ENCODE measurements at regions not wholly inside any gene's neighbourhood (a gene's known extent, or its start where the extent isn't known, plus 50 kb on each side); places are given as distances from the start of the nearest gene placed in this dataset.
"Not testable (repeated sequence)": the region's sequence is repeated elsewhere in the genome, so short reads cannot be mapped to it uniquely, and the experiment has no call there.

GRCh38 chr2:90297701-90298100 lies 1606.2 kb downstream of the RPIA start:
- not testable (repeated sequence) for DNase-seq

- DNase-seq, result not testable (repeated sequence)
Measured at GRCh38 chr2:90298126-90298755, 1606.8 kb downstream of the RPIA start.

DNA sequence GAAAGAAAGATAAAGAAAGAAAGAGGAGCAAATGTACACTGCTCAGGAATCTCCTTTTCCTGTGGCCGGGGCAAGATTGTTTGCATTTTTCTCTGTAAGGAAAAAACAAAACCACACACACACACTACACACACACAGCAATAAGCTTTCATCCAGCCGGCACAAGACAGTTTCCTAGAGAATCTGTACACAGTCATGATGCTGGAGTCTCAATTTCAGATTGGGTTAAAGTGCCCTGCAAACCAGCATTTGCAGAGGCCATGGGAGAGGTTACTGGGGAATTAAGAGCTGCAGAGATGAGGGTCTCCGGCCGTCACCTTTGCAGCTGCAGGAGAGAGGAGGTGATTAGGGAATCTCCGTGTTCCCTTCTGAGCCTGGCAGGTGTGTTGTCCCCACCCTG lies 1607.5 kb downstream of the RPIA start:
- DNase-seq, result not testable (repeated sequence)

DNA sequence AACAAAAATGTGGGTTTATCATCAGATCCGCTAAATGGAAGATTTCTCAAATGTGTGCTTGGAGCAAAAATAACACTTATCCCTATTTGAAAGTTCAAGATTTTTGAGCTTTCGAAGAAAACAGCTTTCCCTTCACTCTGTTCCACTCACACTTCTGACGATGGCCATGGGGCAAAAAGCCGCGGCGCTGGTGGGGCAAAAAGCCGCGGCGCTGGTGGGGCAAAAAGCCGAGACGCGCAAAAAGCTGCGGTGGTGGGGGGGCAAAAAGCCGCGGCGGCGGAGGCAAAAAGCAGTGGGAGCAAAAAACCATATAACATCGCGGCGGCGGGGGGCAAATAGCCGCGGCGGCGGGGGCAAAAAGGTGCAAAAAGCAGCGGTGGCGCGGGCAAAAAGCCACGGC lies 1631.5 kb downstream of the RPIA start:
- peak in 1 of 4 experiments; percentile 3 for DNase-seq

GRCh38 chr2:90323612-90324558 lies 1632.4 kb downstream of the RPIA start:
- DNase-seq, result peak; percentile 1 to 37 (median 17)

DNA sequence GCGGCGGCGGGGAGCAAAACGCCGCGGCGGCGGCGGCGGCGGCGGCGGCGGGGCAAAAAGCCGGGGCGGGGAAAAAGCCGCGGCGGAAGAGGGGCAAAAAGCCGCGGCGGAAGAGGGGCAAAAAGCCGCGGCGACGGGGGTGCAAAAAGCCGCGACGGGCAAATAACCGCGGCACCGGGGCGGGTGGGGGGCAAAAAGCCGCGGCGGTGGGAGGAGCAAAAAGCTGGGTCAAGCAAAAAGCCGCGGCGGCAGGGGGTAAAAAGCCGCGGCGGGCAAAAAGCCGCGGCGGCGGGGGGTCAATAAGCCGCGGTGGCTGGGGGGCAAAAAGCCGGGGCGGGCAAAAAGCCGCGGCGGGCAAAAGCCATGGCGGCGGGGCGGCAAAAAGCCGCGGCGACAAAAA lies 1633.2 kb downstream of the RPIA start:
- DNase-seq, result peak in 1 of 4 experiments; percentile 2

GRCh38 chr2:90325796-90326353 lies 1634.4 kb downstream of the RPIA start:
- DNase-seq, result peak in 1 of 4 experiments; percentile 1

- not testable (repeated sequence) for DNase-seq
Measured at GRCh38 chr2:90355546-90355945, 1664.1 kb downstream of the RPIA start.

DNA sequence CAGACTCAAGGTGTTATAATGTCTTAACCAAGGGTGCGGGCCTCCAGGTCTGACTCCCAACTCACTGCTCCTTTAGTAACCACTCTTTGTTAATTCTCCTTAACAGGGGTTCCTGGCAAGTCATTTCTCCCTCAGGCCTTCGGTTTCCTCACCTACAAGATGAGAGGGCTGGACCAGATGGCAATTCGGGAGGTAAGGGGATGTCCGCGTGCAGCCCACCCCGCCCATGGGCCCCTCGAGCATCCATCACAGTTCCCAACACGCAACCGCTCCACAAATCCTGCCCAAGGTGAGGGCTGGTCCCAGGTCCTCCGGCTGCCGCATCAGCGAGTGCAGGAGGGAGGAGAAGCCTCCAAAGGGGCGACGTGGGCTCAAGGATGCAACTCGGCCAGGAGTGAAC lies 1667.9 kb downstream of the RPIA start:
- not testable (repeated sequence) for DNase-seq

- DNase-seq, result not testable (repeated sequence)
Measured at GRCh38 chr2:90359887-90360730, 1668.6 kb downstream of the RPIA start.

GRCh38 chr2:90360731-90361035 lies 1669.2 kb downstream of the RPIA start:
- not testable (repeated sequence) for DNase-seq

Data from suppressor macrophage (primary cell).